ENCODE measurements at regions not wholly inside any gene's neighbourhood (a gene's known extent, or its start where the extent isn't known, plus 50 kb on each side); places are given as distances from the start of the nearest gene placed in this dataset.
"Not testable (repeated sequence)": the region's sequence is repeated elsewhere in the genome, so short reads cannot be mapped to it uniquely, and the experiment has no call there.

DNA sequence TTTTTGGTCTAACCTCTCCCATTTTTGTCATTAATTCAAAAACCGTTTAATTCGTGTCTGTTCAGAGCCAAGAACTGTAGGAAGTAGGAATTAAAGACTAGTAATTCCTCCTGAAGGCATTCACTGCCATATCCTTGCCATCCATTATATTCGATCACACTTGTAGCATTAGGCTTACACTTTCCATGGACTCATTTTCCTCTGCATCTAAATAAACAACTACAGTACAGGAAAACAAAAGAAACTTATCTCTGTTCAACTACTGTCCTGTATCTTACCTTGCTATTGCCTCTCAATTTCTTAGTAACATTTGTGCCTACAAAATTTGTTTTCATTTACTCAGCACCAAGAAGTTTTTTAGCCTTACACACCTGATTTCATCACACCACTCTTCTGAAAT is 111.6 kb upstream of the SEMA3C start:
- DNase-seq, result no peak

DNA sequence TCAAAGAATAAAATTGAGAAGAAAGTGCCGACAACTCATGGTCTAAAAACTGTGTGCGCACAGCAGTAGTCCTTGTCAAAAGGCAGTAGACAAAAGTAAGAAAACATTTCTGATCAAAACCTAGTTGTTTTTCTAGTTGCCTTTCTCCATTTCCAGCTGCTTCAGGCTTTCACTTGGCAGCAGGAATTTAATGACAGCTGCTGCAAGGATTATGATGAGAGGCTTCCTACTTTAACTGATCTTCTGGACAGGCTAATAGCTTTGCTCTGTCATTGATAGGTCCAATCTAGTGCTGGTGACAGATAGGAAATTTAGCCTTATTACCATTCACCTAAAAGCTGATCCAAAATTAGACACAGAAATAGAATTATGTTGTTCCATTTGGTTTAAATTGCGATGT is 110.7 kb upstream of the SEMA3C start:
- DNase-seq, result peak; percentile 56

GRCh38 chr7:81025360-81025759 is 106.5 kb upstream of the SEMA3C start:
- no peak for DNase-seq

- no peak for DNase-seq
Measured at GRCh38 chr7:81014908-81015307, 96.1 kb upstream of the SEMA3C start.

DNA sequence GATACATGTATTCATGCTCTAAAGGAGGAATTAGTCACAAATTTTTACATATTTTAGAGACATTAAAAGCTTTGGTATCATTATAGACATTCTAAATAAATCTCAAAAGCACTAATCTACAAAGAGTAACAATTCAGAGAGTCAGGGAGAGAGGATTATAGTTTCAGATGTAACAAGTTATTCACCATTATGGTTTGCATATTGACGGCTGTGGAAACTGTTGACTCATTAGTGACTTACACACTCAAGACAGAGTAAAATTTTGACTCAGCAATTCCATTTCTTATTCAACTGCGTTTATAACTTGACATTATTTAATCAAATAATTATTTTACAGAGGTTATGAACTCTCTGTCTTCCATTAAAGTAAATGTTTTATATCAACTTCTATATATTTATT is 95.4 kb upstream of the SEMA3C start:
- no peak for DNase-seq

DNA sequence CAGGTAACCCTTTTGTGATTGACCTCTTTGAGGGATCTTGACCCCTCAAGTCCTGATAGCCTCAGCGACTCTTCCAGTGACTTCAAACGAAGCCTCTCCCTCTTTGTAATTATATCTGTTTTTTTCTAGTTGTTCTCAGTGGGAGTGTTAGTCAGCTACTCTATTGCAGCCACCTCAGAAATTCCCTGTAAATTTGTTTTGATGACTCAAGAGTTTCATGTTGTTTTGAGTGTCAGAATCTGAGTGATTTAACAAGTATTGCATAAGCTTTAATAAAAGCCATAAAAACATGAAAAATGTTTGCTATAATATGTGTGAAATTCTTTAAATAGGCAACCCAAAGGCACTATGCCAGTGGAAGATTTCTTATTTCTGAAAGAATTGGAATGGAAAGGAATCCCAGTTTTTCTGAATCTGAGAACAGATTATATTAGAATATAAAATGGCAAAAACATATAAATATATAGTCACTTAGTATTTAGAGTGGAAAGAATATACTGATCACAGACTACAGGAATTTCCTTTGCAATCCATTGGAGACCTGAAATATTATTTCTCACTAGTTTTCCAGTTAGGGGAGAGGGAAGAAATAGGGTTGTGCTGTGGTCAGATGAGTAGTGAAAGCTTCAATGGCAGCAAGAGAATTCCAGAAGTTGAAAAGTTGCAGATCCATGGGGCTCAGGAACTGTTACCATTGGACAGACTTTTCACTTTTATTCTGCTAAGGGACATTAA is 94.4 kb upstream of the SEMA3C start:
- no peak for DNase-seq

DNA sequence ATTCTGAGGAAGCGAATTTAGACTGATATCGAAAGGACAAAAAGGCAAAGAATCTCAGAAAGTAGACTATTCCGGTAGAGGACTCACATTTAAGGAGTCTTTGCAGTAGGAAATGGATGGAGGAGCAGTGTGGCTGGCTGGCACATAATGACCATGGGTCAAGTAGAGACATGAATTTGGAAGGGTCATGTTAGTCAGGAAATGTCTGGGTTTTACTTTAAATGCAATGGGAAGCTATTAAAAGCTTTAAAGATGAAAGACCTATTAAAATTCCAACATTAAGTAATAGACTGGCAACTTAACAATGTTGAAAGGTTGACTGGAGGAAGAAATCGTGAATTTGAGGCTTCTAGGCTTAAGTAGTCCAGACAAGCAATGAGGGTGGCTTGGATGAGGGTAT is 90.0 kb upstream of the SEMA3C start:
- DNase-seq, result no peak

GRCh38 chr7:81007051-81007450 is 88.2 kb upstream of the SEMA3C start:
- peak; percentile 67 for DNase-seq

DNA sequence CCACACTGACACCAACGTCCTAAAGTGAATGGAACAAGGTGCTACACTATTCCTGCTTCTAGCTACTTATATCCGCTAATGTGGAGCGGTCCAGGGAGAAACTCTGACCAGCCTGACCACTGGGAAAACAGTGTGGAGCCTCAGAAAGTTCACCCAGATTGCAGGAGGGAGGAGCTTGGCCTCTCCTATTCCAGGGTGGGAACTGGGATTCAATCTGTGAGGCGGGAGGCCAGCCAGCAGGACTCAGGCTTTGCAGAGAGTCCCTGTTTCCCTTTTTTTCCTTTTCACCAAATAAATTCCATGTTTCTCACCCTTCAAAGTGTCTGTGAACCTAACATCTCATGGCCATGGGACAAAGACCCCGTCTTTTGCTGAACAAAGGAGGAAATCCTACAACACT is 86.4 kb upstream of the SEMA3C start:
- DNase-seq, result peak; percentile 75

- no peak for DNase-seq
Measured at GRCh38 chr7:81004098-81004497, 85.2 kb upstream of the SEMA3C start.

GRCh38 chr7:81003326-81003725 is 84.5 kb upstream of the SEMA3C start:
- no peak for DNase-seq

DNA sequence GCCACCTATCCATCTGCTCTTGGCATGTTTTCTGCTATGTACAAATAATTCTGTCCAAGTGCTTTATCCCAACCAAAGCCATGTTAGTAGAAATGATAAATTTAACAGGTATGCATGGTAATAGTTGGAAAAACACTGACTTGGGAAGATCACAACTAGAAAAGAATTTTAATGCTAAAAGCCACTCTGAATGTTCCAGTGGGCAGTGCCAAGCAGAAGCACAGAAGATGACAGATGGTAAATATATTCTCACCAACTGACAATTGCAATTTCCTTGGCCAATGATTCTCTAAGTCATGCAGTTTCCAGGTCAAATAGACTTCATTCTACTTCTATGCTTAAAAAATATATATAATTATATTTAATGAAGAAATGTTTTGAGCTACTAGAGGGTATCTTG is 83.6 kb upstream of the SEMA3C start:
- no peak for DNase-seq

DNA sequence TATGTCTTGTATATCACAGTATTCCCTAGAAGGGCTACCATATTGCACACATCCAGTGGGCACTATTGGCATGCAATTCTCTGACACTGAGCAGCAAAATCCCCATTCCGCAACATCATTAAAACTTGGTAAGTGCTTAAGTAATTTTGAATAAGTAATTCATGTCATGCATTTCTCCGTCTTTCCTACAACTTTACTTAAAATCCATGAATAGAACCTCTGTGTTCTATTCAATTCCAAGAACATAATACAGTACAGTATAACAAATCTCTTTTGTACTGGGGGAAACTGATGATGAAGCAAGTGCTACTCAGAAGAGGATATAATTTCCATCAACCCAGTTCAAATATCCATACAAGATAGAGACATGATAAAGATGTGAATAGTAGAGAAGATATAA is 80.9 kb upstream of the SEMA3C start:
- no peak for DNase-seq

- DNase-seq, result no peak
Measured at GRCh38 chr7:80999100-80999499, 80.2 kb upstream of the SEMA3C start.

GRCh38 chr7:80997841-80998240 is 79.0 kb upstream of the SEMA3C start:
- no peak for DNase-seq

DNA sequence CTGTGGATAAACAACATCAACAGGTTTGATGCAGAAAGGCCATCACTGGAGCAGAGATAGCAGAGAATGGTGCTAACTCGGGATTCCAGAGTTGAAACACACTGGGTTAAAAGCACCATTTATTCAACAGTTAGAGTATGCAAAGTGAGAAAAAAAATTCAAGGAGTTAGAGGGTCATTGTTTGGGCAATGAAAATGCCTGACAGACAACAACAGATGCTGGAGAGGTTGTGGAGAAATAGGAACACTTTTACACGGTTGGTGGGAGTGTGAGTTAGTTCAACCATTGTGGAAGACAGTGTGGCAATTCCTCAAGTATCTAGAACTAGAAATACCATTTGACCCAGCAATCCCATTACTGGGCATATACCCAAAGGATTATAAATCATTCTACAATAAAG is 77.4 kb upstream of the SEMA3C start:
- DNase-seq, result not testable (repeated sequence)

- no peak for DNase-seq
Measured at GRCh38 chr7:80991654-80992053, 72.8 kb upstream of the SEMA3C start.

DNA sequence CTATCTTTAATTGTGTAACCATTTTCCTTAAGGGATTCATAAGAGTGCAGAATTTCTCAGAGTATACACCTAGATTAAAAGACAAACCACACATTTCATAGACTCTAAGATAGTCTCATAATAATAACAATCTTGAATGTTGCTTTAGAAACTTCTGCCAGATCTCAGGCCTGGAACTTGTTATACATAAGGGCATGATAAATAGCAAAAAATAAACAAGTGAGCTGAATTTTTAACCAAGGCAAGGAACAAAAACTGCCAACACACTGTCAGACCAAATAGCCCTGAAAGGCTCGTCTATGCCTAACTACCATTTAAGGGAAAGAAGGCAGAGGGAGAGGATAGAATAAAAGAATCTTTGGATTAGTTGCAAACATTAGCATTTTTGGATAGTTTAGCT is 65.8 kb upstream of the SEMA3C start:
- no peak for DNase-seq

- no peak for DNase-seq
Measured at GRCh38 chr7:80981405-80981804, 62.6 kb upstream of the SEMA3C start.

GRCh38 chr7:80977751-80978150 is 58.9 kb upstream of the SEMA3C start:
- no peak for DNase-seq

- DNase-seq, result no peak
Measured at GRCh38 chr7:80974396-80975358, 55.8 kb upstream of the SEMA3C start.

DNA sequence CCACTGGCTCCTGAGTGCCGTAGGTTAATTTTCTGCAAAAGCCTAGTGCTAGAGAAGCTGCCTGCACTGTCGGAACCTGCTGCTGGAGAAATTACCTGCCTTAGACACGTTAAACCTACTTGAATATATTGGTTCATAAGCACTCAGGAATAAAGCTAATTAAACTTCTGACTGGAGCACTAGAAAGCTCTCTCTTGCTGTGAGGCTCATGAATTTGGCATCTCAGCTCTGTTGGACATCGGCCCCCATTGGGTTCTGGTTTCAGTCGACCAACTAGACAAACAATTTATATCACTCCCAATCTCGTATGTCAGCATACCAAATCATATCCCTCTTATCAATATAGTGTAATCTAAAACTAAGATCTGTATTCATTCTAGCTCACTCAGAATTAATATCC is 52.4 kb upstream of the SEMA3C start:
- DNase-seq, result no peak

All from right hindlimb (tissue), 1 donor.